ENCODE measurements at regions not wholly inside any gene's neighbourhood (a gene's known extent, or its start where the extent isn't known, plus 50 kb on each side); places are given as distances from the start of the nearest gene placed in this dataset.

- no peak for TF ChIP-seq CTCF (conservative IDR thresholded peaks at IDR 0.05)
- no peak for TF ChIP-seq EZH2 (IDR thresholded peaks at IDR 0.05; ENCODE audit: low read depth)
These were observed 319.7 kb downstream of the PCDH18 start for GRCh38 chr4:137212601-137213000.

All from PC-9 (cell line).